HepG2 (cell line): ENCODE measurements at regions not wholly inside any gene's neighbourhood (a gene's known extent, or its start where the extent isn't known, plus 50 kb on each side); places are given as distances from the start of the nearest gene placed in this dataset.

Experiments
- ATAC-seq: fragments of 200-7000 bp; cut with Tn5 transposase; 3 replicates; pipeline ENCODE4 v1.9.1; 2020; ENCODE audit warnings: mild to moderate bottlenecking, moderate library complexity
- BruUV-seq: library from RNA; stranded (reverse); fragments of 400-500 nt; replicated peaks from 2 replicates; lab custom pipeline; 2021; lab: Mats Ljungman, UMichigan
- CTCF ChIA-PET: fragments of 300-600 bp; formaldehyde crosslinking; extraction: SDS; loops from one replicate; lab custom pipeline; 2021; ENCODE audit warnings: low total read pairs, inconsistent platforms, low intra/inter-chr PET ratio; lab: Yijun Ruan, JAX
- POLR2A ChIA-PET: fragments of 350-600 bp; sonication (Branson Sonifier 250); formaldehyde crosslinking; loops from one replicate; lab custom pipeline; 2020; ENCODE audit warnings: antibody characterized with exemption, inconsistent platforms; lab: Yijun Ruan, JAX
- DNase-seq: peaks from one replicate; pipeline ENCODE4 v3.0.0-alpha.2; 2015; ENCODE audit warnings: low spot score
- FAIRE-seq: peaks from 3 replicates; lab custom pipeline; 2011; peaks lifted over from hg19 to GRCh38; lab: Jason Lieb, UNC
- H2AFZ ChIP-seq: one replicate; pipeline ENCODE4 v1.6.1; 2011; ENCODE audit warnings: low read length, inconsistent platforms
- H3K27ac ChIP-seq: fragments of 300-600 bp; 3 replicates; pipeline ENCODE4 v1.8.0; 2011; ENCODE audit warnings: mixed run types, mild to moderate bottlenecking, mixed read lengths, low read length, inconsistent platforms; ENCODE audit not compliant: insufficient read depth; ENCODE audit errors: extremely low read length
- H3K27me3 ChIP-seq, 2 experiments: fragments of 200-600 bp in 1 of 2; 2 replicates in 1 of 2; 3 replicates in 1 of 2; pipeline versions ENCODE4 v1.6.0 to v1.8.0; 2011; ENCODE audit warnings: low read length in 2 of 2, mild to moderate bottlenecking in 2 of 2, moderate library complexity in 2 of 2, inconsistent platforms in 1 of 2; ENCODE audit not compliant: insufficient read depth in 2 of 2, control insufficient read depth in 1 of 2
- H3K36me3 ChIP-seq, 2 experiments: fragments of 200-600 bp in 1 of 2; replicated peaks in 1 of 2; 2 replicates in 1 of 2; 3 replicates in 1 of 2; pipeline versions ENCODE4 v1.5.1 to v1.8.0; 2011; ENCODE audit warnings: low read length in 2 of 2, inconsistent platforms in 1 of 2; ENCODE audit not compliant: insufficient read depth in 2 of 2, control insufficient read depth in 1 of 2
- H3K4me1 ChIP-seq: 2 replicates; pipeline ENCODE4 v1.5.1; 2012; ENCODE audit warnings: low read length, inconsistent platforms; ENCODE audit not compliant: insufficient read depth
- H3K4me2 ChIP-seq: 2 replicates; pipeline ENCODE4 v1.6.0; 2011; ENCODE audit warnings: low read depth, low read length, inconsistent platforms
- H3K4me3 ChIP-seq, 3 experiments: fragments of 200-600 bp in 1 of 3; sonication (generic), shearing (Covaris generic) in 1 of 3; replicated peaks in 1 of 3; 2 replicates each; pipeline ENCODE4 v1.5.1; 2011 to 2016; ENCODE audit warnings: low read length in 3 of 3, inconsistent platforms in 2 of 3, low read depth in 2 of 3, mild to moderate bottlenecking in 2 of 3, control low read depth in 1 of 3, mixed read lengths in 1 of 3; ENCODE audit not compliant: insufficient read depth in 1 of 3
- H3K79me2 ChIP-seq: one replicate; pipeline ENCODE4 v1.6.1; 2011; ENCODE audit warnings: low read length, inconsistent platforms; ENCODE audit not compliant: insufficient read depth
- H3K9ac ChIP-seq: 2 replicates; pipeline ENCODE4 v1.6.0; 2011; ENCODE audit warnings: mild to moderate bottlenecking, low read depth, low read length, inconsistent platforms; ENCODE audit not compliant: insufficient read depth
- H3K9me3 ChIP-seq: 2 replicates; pipeline ENCODE4 v1.5.1; 2012; ENCODE audit warnings: mild to moderate bottlenecking, low read length
- H4K20me1 ChIP-seq: 2 replicates; pipeline ENCODE4 v1.6.0; 2011; ENCODE audit warnings: inconsistent platforms, mild to moderate bottlenecking, low read length, moderate library complexity; ENCODE audit not compliant: insufficient read depth
- ARNT2 ChIP-seq: sonication (generic); formaldehyde crosslinking; IDR thresholded peaks from 2 replicates; pipeline ENCODE4 v1.8.0; 2022; ENCODE audit warnings: mild to moderate bottlenecking, low read depth, missing genetic modification reagents, moderate library complexity
- CTCF ChIP-seq: sonication (generic); formaldehyde crosslinking; IDR thresholded peaks from 2 replicates; pipeline ENCODE4 v1.5.0; 2020; ENCODE audit warnings: mild to moderate bottlenecking, missing genetic modification reagents, moderate library complexity
- HMGXB3 ChIP-seq: sonication (generic); formaldehyde crosslinking; IDR thresholded peaks from 2 replicates; pipeline ENCODE4 v1.4.0; 2020; ENCODE audit warnings: missing genetic modification reagents, borderline replicate concordance
- HNRNPH1 ChIP-seq: fragments of 200-400 bp; formaldehyde crosslinking; optimal IDR thresholded peaks from 2 replicates; pipeline ENCODE3; 2017; ENCODE audit warnings: mild to moderate bottlenecking, low read depth, low read length
- MBD4 ChIP-seq: IDR thresholded peaks from 2 replicates; pipeline ENCODE4 v1.6.1; 2012; ENCODE audit warnings: low read length, inconsistent platforms, borderline replicate concordance
- NR2F2 ChIP-seq: IDR thresholded peaks from 2 replicates; pipeline ENCODE4 v1.6.1; 2012; ENCODE audit warnings: low read depth, inconsistent platforms, borderline replicate concordance
- RFX5 ChIP-seq: IDR thresholded peaks from 2 replicates; pipeline ENCODE4 v1.6.1; 2011; ENCODE audit warnings: low read depth, low read length, improper control_type of control experiment
- RFXANK ChIP-seq: IDR thresholded peaks from 2 replicates; pipeline ENCODE4 v1.6.1; 2016
- SUZ12 ChIP-seq: fragments of 150-350 bp; IDR thresholded peaks from 2 replicates; pipeline ENCODE4 v1.6.1; 2014; ENCODE audit warnings: low read depth, low read length
- THAP8 ChIP-seq: sonication (generic); formaldehyde crosslinking; IDR thresholded peaks from 2 replicates; pipeline ENCODE4 v1.5.1; 2020; ENCODE audit warnings: missing genetic modification reagents, mild to moderate bottlenecking, borderline replicate concordance
- ZNF550 ChIP-seq: sonication (generic); formaldehyde crosslinking; IDR thresholded peaks from 2 replicates; pipeline ENCODE4 v1.4.0; 2020; ENCODE audit warnings: mild to moderate bottlenecking, missing genetic modification reagents, borderline replicate concordance
- ZNF703 ChIP-seq: sonication (generic); formaldehyde crosslinking; IDR thresholded peaks from 2 replicates; pipeline ENCODE4 v1.5.1; 2020; ENCODE audit warnings: missing genetic modification reagents, mild to moderate bottlenecking, moderate library complexity, borderline replicate concordance
- WGBS: methylation state at CpG from one replicate; pipeline ENCODE4 v1.1.6; 2017; ENCODE audit warnings: low lambda C conversion rate; 5-methylcytosine and 5-hydroxymethylcytosine counted together
- in situ Hi-C: cut with HindIII; loops from 2 replicates; pipeline ENCODE4 v1.10.0; 2017; ENCODE audit warnings: low pct_unique_long_range_greater_than_20kb; ENCODE audit not compliant: extremely low pct_ligation_motif_present
- intact Hi-C: fragments of 100-400 bp; cut with micrococcal nuclease; formaldehyde crosslinking; loops from one replicate; pipeline ENCODE4 v1.10.0; 2022; ENCODE audit not compliant: unreplicated experiment

- in situ Hi-C loops, result no loop called here
- Histone ChIP-seq H3K79me2 (no peaks in the 10 kb centered on the region), H3K4me2 (no peak overlapping the region), H3K36me3 (no peaks in the 10 kb centered on the region), H2AFZ (no peak overlapping the region), H3K4me3 (no peak overlapping the region), H3K9me3 (no peaks in the 10 kb centered on the region), H3K9ac (no peak overlapping the region), H4K20me1 (no peaks in the 10 kb centered on the region), H3K27ac (no peak overlapping the region), H3K4me1 (no peaks in the 10 kb centered on the region), H3K27me3 (peaks cover 0 to 15% of the 10 kb centered on the region in 2 experiments; a peak in 3 of 5 replicates)
- TF ChIP-seq RFX5 (no peak), ARNT2 (CRISPR knock-in tag) (no peak), NR2F2 (no peak), HNRNPH1 (no peak), RFXANK (CRISPR knock-in tag) (no peak), CTCF (CRISPR knock-in tag) (0 out of 2 replicates have a peak, but pooled peaks have one; percentile 16), MBD4 (no peak)
- DNase-seq (no peak), ATAC-seq (no peak; the same call in 2 of the 3 replicates), FAIRE-seq (no peak)
- 29% methylated on average over 3 of the region's 5 CpGs for WGBS
- intact Hi-C loops, result no loop called here
- CTCF ChIA-PET, result no interaction called here
- POLR2A ChIA-PET, result no interaction called here
- no TSS peak for BruUV-seq
Observed at GRCh38 chr2:238615187-238615586, 188.5 kb downstream of the ASB1 start.

GRCh38 chr2:238616681-238617080, 190.0 kb downstream of the ASB1 start:
- intact Hi-C loops (loop anchor here (1.0 kb wide), 1 partner anchor 56 kb away; no protein-coding TSS in a partner anchor), in situ Hi-C loops (no loop called here)
- no peaks in the 10 kb centered on the region for H3K4me1 ChIP-seq
- no peaks in the 10 kb centered on the region for H3K36me3 ChIP-seq
- no peak overlapping the region for H3K27ac ChIP-seq
- no peaks in the 10 kb centered on the region for H3K9me3 ChIP-seq
- ChIA-PET POLR2A (no interaction called here), CTCF (no interaction called here)
- ATAC-seq, result no peak
- 7% methylated on average over 5 of the region's 5 CpGs for WGBS
- no peaks in the 10 kb centered on the region for H3K79me2 ChIP-seq
- no peak overlapping the region for H3K9ac ChIP-seq
- no peak for FAIRE-seq
- peaks cover 0 to 15% of the 10 kb centered on the region in 2 experiments; a peak in 3 of 5 replicates for H3K27me3 ChIP-seq
- H3K4me3 ChIP-seq, result no peak overlapping the region
- no peaks in the 10 kb centered on the region for H4K20me1 ChIP-seq
- no peak overlapping the region for H2AFZ ChIP-seq
- H3K4me2 ChIP-seq, result no peak overlapping the region
- BruUV-seq, result no TSS peak
- DNase-seq, result no peak
- TF ChIP-seq SUZ12, result no peak
- no peak for TF ChIP-seq ZNF550 (CRISPR knock-in tag)
- no peak for TF ChIP-seq THAP8 (CRISPR knock-in tag)
- no peak for TF ChIP-seq ZNF703 (CRISPR knock-in tag)
- TF ChIP-seq HNRNPH1, result no peak
- TF ChIP-seq HMGXB3, result no peak
